Suprapubic skin (tissue), 4 donors: ENCODE measurements at regions not wholly inside any gene's neighbourhood (a gene's known extent, or its start where the extent isn't known, plus 50 kb on each side); places are given as distances from the start of the nearest gene placed in this dataset.

Experiments
- EP300 ChIP-seq: sonication (generic); formaldehyde crosslinking; IDR thresholded peaks from one replicate; pipeline ENCODE4 v1.6.1; 2017; ENCODE audit warnings: antibody characterized with exemption
- POLR2A ChIP-seq, 2 donors: fragments of 450-650 bp; IDR thresholded peaks; one replicate each; pipeline ENCODE4 v1.6.1; 2017; ENCODE audit warnings: antibody characterized with exemption in 2 of 2, mild to moderate bottlenecking in 2 of 2, moderate library complexity in 2 of 2
- POLR2AphosphoS5 ChIP-seq, 3 donors: sonication (generic); formaldehyde crosslinking; IDR thresholded peaks; one replicate each; pipeline ENCODE4 v1.6.1; 2017; ENCODE audit warnings: antibody characterized with exemption in 3 of 3
- TF ChIP-seq, protein P1 (sequence below), 2 donors: fragments of 200-600 bp in 1 of 2; fragments of 450-650 bp in 1 of 2; sonication (generic) in 1 of 2; IDR thresholded peaks; one replicate each; pipeline ENCODE4 v1.5.1; 2016 to 2019; ENCODE audit warnings: antibody characterized with exemption in 2 of 2, mild to moderate bottlenecking in 1 of 2, moderate library complexity in 1 of 2

DNA sequence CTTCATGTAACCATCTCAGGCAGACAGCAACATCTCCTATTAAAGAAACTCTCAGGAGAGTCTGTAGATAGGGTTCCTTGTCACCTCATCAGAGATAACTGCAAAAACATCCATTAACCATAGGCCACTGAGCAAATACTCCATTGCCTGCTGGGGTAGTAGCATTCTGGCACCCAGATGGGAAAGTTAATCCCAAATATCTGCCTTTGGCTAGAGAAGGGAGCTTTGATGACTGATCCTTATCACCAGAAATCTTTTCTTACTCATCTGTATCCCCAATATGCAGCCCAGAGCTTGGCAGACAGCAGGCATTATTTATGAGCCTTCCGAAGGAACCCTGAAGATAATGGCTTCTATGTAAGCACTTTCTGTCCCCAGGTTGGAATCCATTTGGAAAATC is 173.1 kb downstream of the MFSD1 start:
- TF ChIP-seq POLR2A (IDR thresholded peaks at IDR 0.05) (no peak), POLR2AphosphoS5 (IDR thresholded peaks at IDR 0.05) (no peak), EP300 (no peak)
- TF ChIP-seq, protein P1, sequence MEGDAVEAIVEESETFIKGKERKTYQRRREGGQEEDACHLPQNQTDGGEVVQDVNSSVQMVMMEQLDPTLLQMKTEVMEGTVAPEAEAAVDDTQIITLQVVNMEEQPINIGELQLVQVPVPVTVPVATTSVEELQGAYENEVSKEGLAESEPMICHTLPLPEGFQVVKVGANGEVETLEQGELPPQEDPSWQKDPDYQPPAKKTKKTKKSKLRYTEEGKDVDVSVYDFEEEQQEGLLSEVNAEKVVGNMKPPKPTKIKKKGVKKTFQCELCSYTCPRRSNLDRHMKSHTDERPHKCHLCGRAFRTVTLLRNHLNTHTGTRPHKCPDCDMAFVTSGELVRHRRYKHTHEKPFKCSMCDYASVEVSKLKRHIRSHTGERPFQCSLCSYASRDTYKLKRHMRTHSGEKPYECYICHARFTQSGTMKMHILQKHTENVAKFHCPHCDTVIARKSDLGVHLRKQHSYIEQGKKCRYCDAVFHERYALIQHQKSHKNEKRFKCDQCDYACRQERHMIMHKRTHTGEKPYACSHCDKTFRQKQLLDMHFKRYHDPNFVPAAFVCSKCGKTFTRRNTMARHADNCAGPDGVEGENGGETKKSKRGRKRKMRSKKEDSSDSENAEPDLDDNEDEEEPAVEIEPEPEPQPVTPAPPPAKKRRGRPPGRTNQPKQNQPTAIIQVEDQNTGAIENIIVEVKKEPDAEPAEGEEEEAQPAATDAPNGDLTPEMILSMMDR (IDR thresholded peaks at IDR 0.05), result no peak
